ENCODE measurements at regions not wholly inside any gene's neighbourhood (a gene's known extent, or its start where the extent isn't known, plus 50 kb on each side); places are given as distances from the start of the nearest gene placed in this dataset.
A peak's percentile ranks its signal among the peaks of the same experiment; 100 is the strongest.

- no peaks in the 10 kb centered on the region for H3K36me3 ChIP-seq
- no peaks in the 10 kb centered on the region for H3K4me1 ChIP-seq
- no peaks in the 10 kb centered on the region for H3K27me3 ChIP-seq
- TF ChIP-seq CTCF (IDR thresholded peaks at IDR 0.05) (no peak), POLR2A (IDR thresholded peaks at IDR 0.05) (no peak)
- DNase-seq, result no peak
- no peaks in the 10 kb centered on the region for H3K9me3 ChIP-seq
- no peak overlapping the region for H3K27ac ChIP-seq
- no peak overlapping the region for H3K4me3 ChIP-seq
These were observed 949.7 kb upstream of the TENM4 start for GRCh38 chr11:80390505-80390904.

- no peak overlapping the region for H3K27ac ChIP-seq
- DNase-seq, result no peak
- H3K36me3 ChIP-seq, result no peaks in the 10 kb centered on the region
- TF ChIP-seq CTCF (IDR thresholded peaks at IDR 0.05), result no peak
- TF ChIP-seq POLR2A (IDR thresholded peaks at IDR 0.05), result no peak
- no peaks in the 10 kb centered on the region for H3K27me3 ChIP-seq
- no peaks in the 10 kb centered on the region for H3K9me3 ChIP-seq
- H3K4me3 ChIP-seq, result no peak overlapping the region
- no peaks in the 10 kb centered on the region for H3K4me1 ChIP-seq
These were observed 947.7 kb upstream of the TENM4 start for GRCh38 chr11:80388536-80388935.

- no peak for DNase-seq
- no peak overlapping the region for H3K27ac ChIP-seq
- no peak for TF ChIP-seq POLR2A (IDR thresholded peaks at IDR 0.05)
- TF ChIP-seq CTCF (IDR thresholded peaks at IDR 0.05), result no peak
- no peaks in the 10 kb centered on the region for H3K4me1 ChIP-seq
- H3K9me3 ChIP-seq, result no peaks in the 10 kb centered on the region
- H3K4me3 ChIP-seq, result no peak overlapping the region
- H3K36me3 ChIP-seq, result no peaks in the 10 kb centered on the region
- H3K27me3 ChIP-seq, result no peaks in the 10 kb centered on the region
These were observed 947.3 kb upstream of the TENM4 start for GRCh38 chr11:80388130-80388529.

GRCh38 chr11:80383655-80384054, 942.8 kb upstream of the TENM4 start:
- Histone ChIP-seq H3K4me1 (no peaks in the 10 kb centered on the region), H3K4me3 (no peak overlapping the region), H3K27ac (no peak overlapping the region), H3K27me3 (no peaks in the 10 kb centered on the region), H3K36me3 (no peaks in the 10 kb centered on the region), H3K9me3 (no peaks in the 10 kb centered on the region)
- TF ChIP-seq CTCF (IDR thresholded peaks at IDR 0.05) (peak in 2 of 6 experiments; percentile 2 to 10), POLR2A (IDR thresholded peaks at IDR 0.05) (no peak)
- DNase-seq, result peak in 1 of 3 donors; percentile 47

- H3K36me3 ChIP-seq, result no peaks in the 10 kb centered on the region
- no peaks in the 10 kb centered on the region for H3K9me3 ChIP-seq
- H3K4me1 ChIP-seq, result no peaks in the 10 kb centered on the region
- TF ChIP-seq CTCF (IDR thresholded peaks at IDR 0.05) (no peak), POLR2A (IDR thresholded peaks at IDR 0.05) (no peak)
- no peaks in the 10 kb centered on the region for H3K27me3 ChIP-seq
- no peak overlapping the region for H3K27ac ChIP-seq
- DNase-seq, result no peak
- H3K4me3 ChIP-seq, result no peak overlapping the region
These were observed 938.9 kb upstream of the TENM4 start for GRCh38 chr11:80379620-80380278.

- no peaks in the 10 kb centered on the region for H3K36me3 ChIP-seq
- no peaks in the 10 kb centered on the region for H3K4me1 ChIP-seq
- no peak for DNase-seq
- H3K9me3 ChIP-seq, result no peaks in the 10 kb centered on the region
- H3K27ac ChIP-seq, result no peak overlapping the region
- H3K27me3 ChIP-seq, result no peaks in the 10 kb centered on the region
- no peak overlapping the region for H3K4me3 ChIP-seq
- TF ChIP-seq CTCF (IDR thresholded peaks at IDR 0.05) (no peak), POLR2A (IDR thresholded peaks at IDR 0.05) (no peak)
These were observed 931.1 kb upstream of the TENM4 start for GRCh38 chr11:80371931-80372330.

All from Peyer's patch (tissue), 4 donors.